ENCODE measurements at regions not wholly inside any gene's neighbourhood (a gene's known extent, or its start where the extent isn't known, plus 50 kb on each side); places are given as distances from the start of the nearest gene placed in this dataset.

GRCh38 chr15:29433050-29433318 is 163.4 kb upstream of the NSMCE3 start:
- intact Hi-C loops (cut with DNase I; ENCODE audit: low total_unique reads) = no loop called here
- TF ChIP-seq CTCF (IDR thresholded peaks at IDR 0.05) (no peak), EP300 (IDR thresholded peaks at IDR 0.05; ENCODE audit: low read depth) (no peak), POLR2AphosphoS5 (IDR thresholded peaks at IDR 0.05) (no peak), POLR2A (IDR thresholded peaks at IDR 0.05) (no peak)
- H3K4me3 ChIP-seq = no peak overlapping the region
- H3K4me1 ChIP-seq = peaks cover 0 to 3% (median under 1%) of the 10 kb centered on the region in 4 donors
- H3K27me3 ChIP-seq = no peaks in the 10 kb centered on the region
- no peak for DNase-seq
- 83% methylated on average over 2 of the region's 2 CpGs; no CpG with 5 or more reads in 1 of the 2 donors for WGBS, 2 donors (ENCODE audit: low coverage in 1 of 2)
- H3K9me3 ChIP-seq = no peaks in the 10 kb centered on the region
- in situ Hi-C loops (cut with MboI; ENCODE audit: low pct_ligation_motif_present in 1 of 4, low pct_unique_long_range_greater_than_20kb in 1 of 4, low sequenced_read_pairs in 3 of 4) = no loop called here
- H3K36me3 ChIP-seq = no peaks in the 10 kb centered on the region
- H3K27ac ChIP-seq = no peak overlapping the region

GRCh38 chr15:29432191-29433049 is 162.8 kb upstream of the NSMCE3 start:
- in situ Hi-C loops (cut with MboI; ENCODE audit: low pct_ligation_motif_present in 1 of 4, low pct_unique_long_range_greater_than_20kb in 1 of 4, low sequenced_read_pairs in 3 of 4) = no loop called here
- intact Hi-C loops (cut with DNase I; ENCODE audit: low total_unique reads) = no loop called here

GRCh38 chr15:29430831-29431230 is 161.2 kb upstream of the NSMCE3 start:
- 90 to 100% methylated on average over 5 to 10 of the region's 10 CpGs for WGBS, 2 donors (ENCODE audit: low coverage in 1 of 2)

More at GRCh38 chr15:29432191-29433049, 162.8 kb upstream of the NSMCE3 start:
- no peak for TF ChIP-seq POLR2AphosphoS5 (IDR thresholded peaks at IDR 0.05)
- TF ChIP-seq CTCF (IDR thresholded peaks at IDR 0.05) = no peak
- TF ChIP-seq POLR2A (IDR thresholded peaks at IDR 0.05) = no peak
- no peak for TF ChIP-seq EP300 (IDR thresholded peaks at IDR 0.05; ENCODE audit: low read depth)
- Histone ChIP-seq H3K4me3 (no peak overlapping the region), H3K4me1 (no peaks in the 10 kb centered on the region), H3K36me3 (no peaks in the 10 kb centered on the region), H3K9me3 (no peaks in the 10 kb centered on the region), H3K27me3 (no peaks in the 10 kb centered on the region), H3K27ac (no peak overlapping the region)
- DNase-seq = no peak
- 80 to 89% methylated on average over 1 to 11 of the region's 11 CpGs for WGBS, 2 donors (ENCODE audit: low coverage in 1 of 2)

GRCh38 chr15:29430124-29430523 is 160.5 kb upstream of the NSMCE3 start:
- intact Hi-C loops (cut with DNase I; ENCODE audit: low total_unique reads) (no loop called here), in situ Hi-C loops (cut with MboI; ENCODE audit: low pct_ligation_motif_present in 1 of 4, low pct_unique_long_range_greater_than_20kb in 1 of 4, low sequenced_read_pairs in 3 of 4) (no loop called here)
- no peak overlapping the region for H3K27ac ChIP-seq
- H3K9me3 ChIP-seq = no peaks in the 10 kb centered on the region
- H3K27me3 ChIP-seq = no peaks in the 10 kb centered on the region
- WGBS, 2 donors (ENCODE audit: low coverage in 1 of 2) = 89% methylated on average over 4 of the region's 4 CpGs; no CpG with 5 or more reads in 1 of the 2 donors
- H3K4me3 ChIP-seq = no peak overlapping the region
- no peaks in the 10 kb centered on the region for H3K4me1 ChIP-seq
- TF ChIP-seq POLR2A (IDR thresholded peaks at IDR 0.05) (no peak), EP300 (IDR thresholded peaks at IDR 0.05; ENCODE audit: low read depth) (no peak), CTCF (IDR thresholded peaks at IDR 0.05) (no peak), POLR2AphosphoS5 (IDR thresholded peaks at IDR 0.05) (no peak)
- H3K36me3 ChIP-seq = no peaks in the 10 kb centered on the region
- DNase-seq = no peak

More at GRCh38 chr15:29430831-29431230, 161.2 kb upstream of the NSMCE3 start:
- TF ChIP-seq CTCF (IDR thresholded peaks at IDR 0.05) (no peak), POLR2AphosphoS5 (IDR thresholded peaks at IDR 0.05) (no peak), POLR2A (IDR thresholded peaks at IDR 0.05) (no peak), EP300 (IDR thresholded peaks at IDR 0.05; ENCODE audit: low read depth) (no peak)
- no peak overlapping the region for H3K27ac ChIP-seq
- no peaks in the 10 kb centered on the region for H3K27me3 ChIP-seq
- intact Hi-C loops (cut with DNase I; ENCODE audit: low total_unique reads) (no loop called here), in situ Hi-C loops (cut with MboI; ENCODE audit: low pct_ligation_motif_present in 1 of 4, low pct_unique_long_range_greater_than_20kb in 1 of 4, low sequenced_read_pairs in 3 of 4) (no loop called here)
- no peak overlapping the region for H3K4me3 ChIP-seq
- H3K9me3 ChIP-seq = no peaks in the 10 kb centered on the region
- DNase-seq = no peak
- H3K4me1 ChIP-seq = no peaks in the 10 kb centered on the region
- no peaks in the 10 kb centered on the region for H3K36me3 ChIP-seq
